Right hindlimb (tissue), 1 donor: ENCODE measurements at regions not wholly inside any gene's neighbourhood (a gene's known extent, or its start where the extent isn't known, plus 50 kb on each side); places are given as distances from the start of the nearest gene placed in this dataset.
"Not testable (repeated sequence)": the region's sequence is repeated elsewhere in the genome, so short reads cannot be mapped to it uniquely, and the experiment has no call there.

Experiments used
- DNase-seq: peaks from one replicate; pipeline ENCODE4 v3.0.0-alpha.2; 2018

GRCh38 chr7:123321578-123321977 is 121.8 kb upstream of the SLC13A1 start:
- not testable (repeated sequence) for DNase-seq

GRCh38 chr7:123319911-123320310 is 120.1 kb upstream of the SLC13A1 start:
- DNase-seq = no peak

- no peak for DNase-seq
Measured at GRCh38 chr7:123314886-123315285, 115.1 kb upstream of the SLC13A1 start.

- DNase-seq = no peak
Measured at GRCh38 chr7:123308254-123308951, 108.6 kb upstream of the SLC13A1 start.

GRCh38 chr7:123305840-123306375 is 106.1 kb upstream of the SLC13A1 start:
- DNase-seq = no peak

GRCh38 chr7:123303926-123304325 is 104.2 kb upstream of the SLC13A1 start:
- DNase-seq = no peak

- no peak for DNase-seq
Measured at GRCh38 chr7:123296965-123297364, 97.2 kb upstream of the SLC13A1 start.

GRCh38 chr7:123293710-123294109 is 93.9 kb upstream of the SLC13A1 start:
- no peak for DNase-seq

GRCh38 chr7:123292227-123292626 is 92.5 kb upstream of the SLC13A1 start:
- no peak for DNase-seq

GRCh38 chr7:123289200-123289599 is 89.4 kb upstream of the SLC13A1 start:
- DNase-seq = no peak

- DNase-seq = no peak
Measured at GRCh38 chr7:123285076-123285700, 85.4 kb upstream of the SLC13A1 start.

GRCh38 chr7:123283373-123283772 is 83.6 kb upstream of the SLC13A1 start:
- DNase-seq = no peak

GRCh38 chr7:123282181-123282580 is 82.4 kb upstream of the SLC13A1 start:
- no peak for DNase-seq

- no peak for DNase-seq
Measured at GRCh38 chr7:123279949-123280348, 80.2 kb upstream of the SLC13A1 start.

- DNase-seq = no peak
Measured at GRCh38 chr7:123275036-123275753, 75.4 kb upstream of the SLC13A1 start.

GRCh38 chr7:123273185-123273584 is 73.4 kb upstream of the SLC13A1 start:
- no peak for DNase-seq

- DNase-seq = no peak
Measured at GRCh38 chr7:123271856-123272255, 72.1 kb upstream of the SLC13A1 start.

- no peak for DNase-seq
Measured at GRCh38 chr7:123271231-123271630, 71.5 kb upstream of the SLC13A1 start.

GRCh38 chr7:123270570-123270969 is 70.8 kb upstream of the SLC13A1 start:
- no peak for DNase-seq

GRCh38 chr7:123265853-123266252 is 66.1 kb upstream of the SLC13A1 start:
- DNase-seq = no peak

- not testable (repeated sequence) for DNase-seq
Measured at GRCh38 chr7:123264820-123265219, 65.1 kb upstream of the SLC13A1 start.

- DNase-seq = no peak
Measured at GRCh38 chr7:123260428-123260960, 60.7 kb upstream of the SLC13A1 start.

GRCh38 chr7:123259759-123260158 is 60.0 kb upstream of the SLC13A1 start:
- DNase-seq = no peak
